ENCODE measurements at regions not wholly inside any gene's neighbourhood (a gene's known extent, or its start where the extent isn't known, plus 50 kb on each side); places are given as distances from the start of the nearest gene placed in this dataset.

DNA sequence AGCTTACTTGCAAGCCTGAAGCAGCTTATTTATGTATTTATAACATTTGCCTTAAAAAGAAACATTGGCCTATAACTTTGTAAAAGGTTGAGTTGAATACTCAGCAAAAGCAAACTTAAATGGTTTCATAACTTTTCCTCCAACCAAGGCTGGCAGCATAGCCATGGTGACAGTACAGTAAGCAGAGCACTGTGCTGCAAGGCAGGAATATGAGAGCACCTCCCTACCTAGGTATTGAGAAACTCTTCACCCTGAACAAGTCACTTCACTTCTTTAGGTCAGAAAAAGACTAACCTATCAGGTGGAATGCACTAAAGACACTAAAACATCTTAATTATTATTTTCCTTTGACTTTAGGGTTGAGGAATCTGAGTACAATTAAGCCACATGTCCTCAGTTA lies 63.9 kb upstream of the GYPA start:
- H3K27ac ChIP-seq (ENCODE audit: extremely low read depth, low read depth, low read length): no peak overlapping the region
- POLR2A ChIA-PET: no interaction called here
- DNase-seq (ENCODE audit: extremely low read depth in 1 of 4, low spot score in 3 of 4) (no peak), FAIRE-seq (no peak), ATAC-seq (no peak)
- no peak overlapping the region for H3K4me3 ChIP-seq
- in situ Hi-C loops (cut with MboI) (no loop called here), intact Hi-C loops (cut with micrococcal nuclease) (no loop called here)
- no TSS peak for BruUV-seq (replicated peaks)
- no peak overlapping the region for H2AFZ ChIP-seq (ENCODE audit: low read depth, low read length)
- no peaks in the 10 kb centered on the region for H4K20me1 ChIP-seq (replicated peaks; ENCODE audit: control insufficient read depth, insufficient read depth, low read length)
- H3K4me1 ChIP-seq (replicated peaks in 1 of 2; ENCODE audit: control insufficient read depth in 2 of 2, insufficient read depth in 2 of 2, low read length in 2 of 2): no peaks in the 10 kb centered on the region
- H3K9ac ChIP-seq (ENCODE audit: insufficient read depth in 1 of 2, low read depth in 2 of 2, low read length in 2 of 2): no peak overlapping the region
- H3K79me2 ChIP-seq (ENCODE audit: control insufficient read depth, insufficient read depth, low read length): no peaks in the 10 kb centered on the region
- CTCF ChIA-PET (ENCODE audit: low intra/inter-chr PET ratio): no interaction called here
- no peaks in the 10 kb centered on the region for H3K9me3 ChIP-seq (replicated peaks; ENCODE audit: control insufficient read depth, insufficient read depth, low read depth, low read length)
- no peaks in the 10 kb centered on the region for H3K27me3 ChIP-seq (ENCODE audit: control insufficient read depth in 2 of 2, insufficient read depth in 2 of 2, low read length in 2 of 2)
- TF ChIP-seq MEIS2 (IDR thresholded peaks at IDR 0.05; ENCODE audit: partially characterized antibody) (no peak), ATF3 (IDR thresholded peaks at IDR 0.05) (no peak), ATF3 (CRISPR knock-in tag; conservative IDR thresholded peaks at IDR 0.05) (no peak), ARHGAP35 (IDR thresholded peaks at IDR 0.05; ENCODE audit: partially characterized antibody) (no peak), SIN3A (IDR thresholded peaks at IDR 0.05; ENCODE audit: borderline replicate concordance in 2 of 2, control insufficient read depth in 1 of 2, low read depth in 2 of 2, low read length in 2 of 2) (no peak), ETV6 (IDR thresholded peaks at IDR 0.05; ENCODE audit: borderline replicate concordance in 1 of 2, low read depth in 2 of 2, low read length in 1 of 2) (no peak), ETV6 (CRISPR knock-in tag; IDR thresholded peaks at IDR 0.05; ENCODE audit: borderline replicate concordance) (no peak), KLF10 (CRISPR knock-in tag; IDR thresholded peaks at IDR 0.05) (no peak), SIX5 (IDR thresholded peaks at IDR 0.05; ENCODE audit: borderline replicate concordance in 1 of 2, insufficient read depth in 1 of 2, low read depth in 1 of 2, low read length in 2 of 2) (no peak), GABPA (tag; conservative IDR thresholded peaks at IDR 0.05; ENCODE audit: low read depth) (no peak)
- TF ChIP-seq, protein P1, sequence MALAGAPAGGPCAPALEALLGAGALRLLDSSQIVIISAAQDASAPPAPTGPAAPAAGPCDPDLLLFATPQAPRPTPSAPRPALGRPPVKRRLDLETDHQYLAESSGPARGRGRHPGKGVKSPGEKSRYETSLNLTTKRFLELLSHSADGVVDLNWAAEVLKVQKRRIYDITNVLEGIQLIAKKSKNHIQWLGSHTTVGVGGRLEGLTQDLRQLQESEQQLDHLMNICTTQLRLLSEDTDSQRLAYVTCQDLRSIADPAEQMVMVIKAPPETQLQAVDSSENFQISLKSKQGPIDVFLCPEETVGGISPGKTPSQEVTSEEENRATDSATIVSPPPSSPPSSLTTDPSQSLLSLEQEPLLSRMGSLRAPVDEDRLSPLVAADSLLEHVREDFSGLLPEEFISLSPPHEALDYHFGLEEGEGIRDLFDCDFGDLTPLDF (CRISPR knock-in tag; IDR thresholded peaks at IDR 0.05): no peak
- TF ChIP-seq, protein P2, sequence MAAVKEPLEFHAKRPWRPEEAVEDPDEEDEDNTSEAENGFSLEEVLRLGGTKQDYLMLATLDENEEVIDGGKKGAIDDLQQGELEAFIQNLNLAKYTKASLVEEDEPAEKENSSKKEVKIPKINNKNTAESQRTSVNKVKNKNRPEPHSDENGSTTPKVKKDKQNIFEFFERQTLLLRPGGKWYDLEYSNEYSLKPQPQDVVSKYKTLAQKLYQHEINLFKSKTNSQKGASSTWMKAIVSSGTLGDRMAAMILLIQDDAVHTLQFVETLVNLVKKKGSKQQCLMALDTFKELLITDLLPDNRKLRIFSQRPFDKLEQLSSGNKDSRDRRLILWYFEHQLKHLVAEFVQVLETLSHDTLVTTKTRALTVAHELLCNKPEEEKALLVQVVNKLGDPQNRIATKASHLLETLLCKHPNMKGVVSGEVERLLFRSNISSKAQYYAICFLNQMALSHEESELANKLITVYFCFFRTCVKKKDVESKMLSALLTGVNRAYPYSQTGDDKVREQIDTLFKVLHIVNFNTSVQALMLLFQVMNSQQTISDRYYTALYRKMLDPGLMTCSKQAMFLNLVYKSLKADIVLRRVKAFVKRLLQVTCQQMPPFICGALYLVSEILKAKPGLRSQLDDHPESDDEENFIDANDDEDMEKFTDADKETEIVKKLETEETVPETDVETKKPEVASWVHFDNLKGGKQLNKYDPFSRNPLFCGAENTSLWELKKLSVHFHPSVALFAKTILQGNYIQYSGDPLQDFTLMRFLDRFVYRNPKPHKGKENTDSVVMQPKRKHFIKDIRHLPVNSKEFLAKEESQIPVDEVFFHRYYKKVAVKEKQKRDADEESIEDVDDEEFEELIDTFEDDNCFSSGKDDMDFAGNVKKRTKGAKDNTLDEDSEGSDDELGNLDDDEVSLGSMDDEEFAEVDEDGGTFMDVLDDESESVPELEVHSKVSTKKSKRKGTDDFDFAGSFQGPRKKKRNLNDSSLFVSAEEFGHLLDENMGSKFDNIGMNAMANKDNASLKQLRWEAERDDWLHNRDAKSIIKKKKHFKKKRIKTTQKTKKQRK (IDR thresholded peaks at IDR 0.05; ENCODE audit: borderline replicate concordance, low read depth, low read length): no peak
- TF ChIP-seq, protein P3, sequence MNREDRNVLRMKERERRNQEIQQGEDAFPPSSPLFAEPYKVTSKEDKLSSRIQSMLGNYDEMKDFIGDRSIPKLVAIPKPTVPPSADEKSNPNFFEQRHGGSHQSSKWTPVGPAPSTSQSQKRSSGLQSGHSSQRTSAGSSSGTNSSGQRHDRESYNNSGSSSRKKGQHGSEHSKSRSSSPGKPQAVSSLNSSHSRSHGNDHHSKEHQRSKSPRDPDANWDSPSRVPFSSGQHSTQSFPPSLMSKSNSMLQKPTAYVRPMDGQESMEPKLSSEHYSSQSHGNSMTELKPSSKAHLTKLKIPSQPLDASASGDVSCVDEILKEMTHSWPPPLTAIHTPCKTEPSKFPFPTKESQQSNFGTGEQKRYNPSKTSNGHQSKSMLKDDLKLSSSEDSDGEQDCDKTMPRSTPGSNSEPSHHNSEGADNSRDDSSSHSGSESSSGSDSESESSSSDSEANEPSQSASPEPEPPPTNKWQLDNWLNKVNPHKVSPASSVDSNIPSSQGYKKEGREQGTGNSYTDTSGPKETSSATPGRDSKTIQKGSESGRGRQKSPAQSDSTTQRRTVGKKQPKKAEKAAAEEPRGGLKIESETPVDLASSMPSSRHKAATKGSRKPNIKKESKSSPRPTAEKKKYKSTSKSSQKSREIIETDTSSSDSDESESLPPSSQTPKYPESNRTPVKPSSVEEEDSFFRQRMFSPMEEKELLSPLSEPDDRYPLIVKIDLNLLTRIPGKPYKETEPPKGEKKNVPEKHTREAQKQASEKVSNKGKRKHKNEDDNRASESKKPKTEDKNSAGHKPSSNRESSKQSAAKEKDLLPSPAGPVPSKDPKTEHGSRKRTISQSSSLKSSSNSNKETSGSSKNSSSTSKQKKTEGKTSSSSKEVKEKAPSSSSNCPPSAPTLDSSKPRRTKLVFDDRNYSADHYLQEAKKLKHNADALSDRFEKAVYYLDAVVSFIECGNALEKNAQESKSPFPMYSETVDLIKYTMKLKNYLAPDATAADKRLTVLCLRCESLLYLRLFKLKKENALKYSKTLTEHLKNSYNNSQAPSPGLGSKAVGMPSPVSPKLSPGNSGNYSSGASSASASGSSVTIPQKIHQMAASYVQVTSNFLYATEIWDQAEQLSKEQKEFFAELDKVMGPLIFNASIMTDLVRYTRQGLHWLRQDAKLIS (CRISPR knock-in tag; IDR thresholded peaks at IDR 0.05): no peak
- no peaks in the 10 kb centered on the region for H3K9me1 ChIP-seq (ENCODE audit: control insufficient read depth, insufficient read depth, low read length)
- no peak overlapping the region for H3K4me2 ChIP-seq (ENCODE audit: insufficient read depth, low read length)
- H3K36me3 ChIP-seq (ENCODE audit: control insufficient read depth, insufficient read depth, low read length): no peaks in the 10 kb centered on the region
